Stimulated activated CD8-positive, alpha-beta memory T cell treated with anti-CD3 and anti-CD28 coated beads, Interleukin-12 subunit alpha, Interleukin-12 subunit beta, amount 100 ng/mL, for 24 hours (primary cell): ENCODE measurements at regions not wholly inside any gene's neighbourhood (a gene's known extent, or its start where the extent isn't known, plus 50 kb on each side); places are given as distances from the start of the nearest gene placed in this dataset.
"Not testable (repeated sequence)": the region's sequence is repeated elsewhere in the genome, so short reads cannot be mapped to it uniquely, and the experiment has no call there.

ENCODE experiments used
- DNase-seq: peaks from one replicate; pipeline ENCODE4 v3.0.0-alpha.2; 2020; ENCODE audit errors: extremely low read depth

DNA sequence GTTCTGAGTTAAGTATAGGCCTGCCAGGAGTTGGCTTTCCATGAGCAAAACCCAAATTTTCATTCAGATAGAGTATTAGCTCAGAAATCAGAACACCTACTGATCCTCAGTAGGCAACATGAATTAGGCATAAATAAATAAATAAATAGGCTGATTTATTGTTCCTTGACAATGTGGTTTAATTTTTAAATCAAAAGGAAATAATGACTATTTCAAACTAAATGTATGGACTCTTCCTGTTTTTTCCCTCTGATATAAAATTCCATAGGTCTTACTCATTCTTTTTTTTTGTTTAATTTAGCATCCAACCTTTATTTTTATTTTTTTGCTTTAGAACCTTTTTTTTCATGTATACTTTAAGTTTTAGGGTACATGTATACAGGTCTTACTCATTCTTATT lies 140.2 kb upstream of the ITGA6 start:
- DNase-seq, result no peak

DNA sequence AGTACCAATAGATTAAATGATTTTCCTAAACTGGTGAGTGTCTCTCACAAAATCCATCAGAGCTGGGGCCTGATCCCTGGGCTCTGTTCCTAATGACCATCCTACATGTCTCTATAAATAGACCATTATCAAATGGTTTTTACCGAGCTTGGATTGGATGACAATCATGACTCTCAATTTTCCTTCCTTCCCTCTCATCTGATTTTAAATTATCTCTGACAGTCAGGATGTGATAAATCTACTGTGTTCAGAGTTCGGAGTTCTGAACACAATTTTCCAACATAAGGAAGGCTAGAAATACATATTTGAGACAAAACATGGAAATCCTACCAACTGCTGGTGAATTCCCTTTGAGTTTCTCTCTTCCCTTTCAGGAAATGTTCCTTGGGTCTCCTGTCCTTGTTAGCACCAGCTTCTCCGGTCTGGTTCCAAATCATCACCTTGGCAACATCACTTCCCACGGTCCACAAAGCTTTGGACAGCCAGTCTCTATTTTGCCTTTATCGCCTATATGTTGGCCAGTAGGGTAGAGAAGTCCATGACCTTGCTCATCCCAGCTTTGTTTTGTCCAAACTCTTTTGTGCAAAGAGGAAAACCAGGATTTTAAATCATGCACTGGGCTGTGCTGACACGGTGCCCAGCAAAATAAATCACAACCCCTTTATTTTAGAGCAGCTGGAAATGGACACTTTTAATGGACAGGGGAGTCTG lies 139.6 kb upstream of the ITGA6 start:
- DNase-seq, result no peak

DNA sequence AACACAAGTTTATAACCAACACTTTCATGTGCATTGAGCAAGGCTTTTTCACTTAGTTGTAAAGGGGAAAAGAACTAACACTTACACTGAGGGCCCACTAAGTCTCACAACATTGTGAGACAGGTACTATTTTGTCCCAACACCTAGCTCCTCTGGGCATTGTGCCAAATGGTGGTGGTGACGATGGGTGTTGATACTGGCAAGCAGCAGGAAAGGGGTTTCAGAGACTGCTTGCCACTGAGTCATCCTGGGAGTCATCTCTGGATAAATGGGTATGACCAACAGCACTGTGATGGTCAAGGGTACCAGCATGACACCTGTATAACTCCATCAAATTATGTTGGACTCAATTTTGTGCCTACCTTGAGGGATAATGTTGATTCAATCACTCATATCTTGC lies 138.8 kb upstream of the ITGA6 start:
- no peak for DNase-seq

DNA sequence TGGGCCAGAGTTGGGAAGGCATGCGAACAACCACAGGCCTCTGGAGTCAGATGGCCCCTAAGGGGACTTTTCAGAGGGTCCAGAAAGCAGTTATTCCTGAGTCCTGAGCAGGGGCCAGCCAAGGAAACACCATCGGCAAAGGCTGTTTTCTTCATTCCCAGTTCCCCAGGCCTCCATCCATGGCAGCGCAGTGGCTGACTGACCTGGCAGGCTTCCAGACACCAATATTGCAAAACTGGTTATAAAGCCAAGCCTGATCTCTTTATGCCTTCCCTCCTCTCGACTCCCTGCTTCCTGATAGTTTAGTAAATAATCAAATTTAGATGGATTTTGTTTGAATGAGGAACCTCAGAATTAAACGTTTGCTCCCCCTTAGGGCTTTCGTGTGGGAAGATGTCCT lies 133.4 kb upstream of the ITGA6 start:
- DNase-seq, result no peak

DNA sequence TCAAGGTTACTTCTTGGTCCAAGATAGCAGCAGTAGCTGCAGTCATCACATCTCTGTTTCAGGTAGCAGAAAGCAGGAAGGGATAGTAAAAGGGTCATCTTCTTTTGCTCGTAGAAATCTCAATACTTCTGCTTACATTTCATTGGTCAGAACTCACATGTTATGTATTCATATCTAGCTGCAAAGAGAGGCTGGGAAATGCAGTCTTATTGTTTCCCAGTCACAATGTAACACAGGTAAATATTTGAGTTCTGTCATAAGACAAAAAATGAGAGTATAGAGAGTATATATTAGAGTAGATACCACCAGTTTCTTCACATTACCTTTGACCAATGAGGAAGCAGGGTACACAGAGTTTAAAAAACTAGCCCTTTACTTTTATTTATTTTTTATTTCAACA lies 132.4 kb upstream of the ITGA6 start:
- DNase-seq, result no peak

DNA sequence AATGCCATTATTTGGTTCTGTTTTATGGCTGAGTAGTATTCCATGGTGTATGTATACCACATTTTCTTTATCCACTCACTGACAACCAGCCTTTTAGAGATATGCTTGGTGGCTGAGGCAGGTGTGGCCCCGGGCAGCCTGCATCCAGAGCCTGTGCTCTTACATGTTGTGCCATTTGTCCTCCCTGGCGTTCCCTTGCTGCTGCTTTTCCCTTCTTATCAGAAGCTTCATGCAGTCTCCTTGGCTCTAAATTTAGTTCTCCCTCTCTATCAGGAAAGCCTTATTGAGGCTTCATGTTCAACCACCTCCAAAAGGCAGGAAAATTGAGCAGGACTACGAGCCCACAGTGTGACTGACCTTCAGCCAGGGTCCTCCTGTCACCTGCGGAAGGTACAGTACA lies 131.7 kb upstream of the ITGA6 start:
- DNase-seq, result no peak

DNA sequence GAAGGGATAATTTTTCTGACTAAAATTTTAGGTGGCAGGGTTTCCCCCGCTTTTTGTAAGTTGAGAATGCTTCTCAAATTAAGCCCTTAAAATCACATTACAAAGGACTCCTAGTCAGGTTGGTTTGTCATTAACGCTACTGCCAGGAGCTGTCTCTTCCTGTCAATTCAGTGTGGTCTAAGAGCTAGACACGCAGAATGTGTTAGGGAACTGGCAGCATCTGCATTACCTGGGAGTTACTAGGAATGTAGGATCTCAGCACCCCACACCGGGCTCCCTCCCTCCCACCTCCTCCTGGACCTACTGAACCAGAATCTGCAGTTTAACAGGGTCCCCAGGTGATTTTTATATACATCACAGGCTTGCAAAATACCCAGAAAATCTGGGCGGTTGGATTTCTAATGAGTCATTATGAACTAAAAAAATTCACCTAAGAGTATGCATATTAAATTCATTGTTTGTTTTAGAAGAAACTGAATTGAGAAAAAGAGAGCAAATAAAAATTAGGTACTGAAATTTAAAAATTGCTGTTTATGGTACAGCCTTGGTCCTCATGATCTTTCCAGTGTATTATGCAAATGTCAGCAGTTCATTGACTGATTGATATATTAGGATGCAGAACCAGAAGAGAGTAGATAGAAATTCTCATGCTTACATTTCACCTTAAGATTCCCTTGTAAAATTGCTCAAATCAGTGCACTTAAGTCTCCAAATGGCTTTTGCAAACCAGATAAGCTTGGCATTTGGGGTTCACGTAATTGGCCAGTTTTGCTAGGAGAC lies 130.9 kb upstream of the ITGA6 start:
- no peak for DNase-seq

DNA sequence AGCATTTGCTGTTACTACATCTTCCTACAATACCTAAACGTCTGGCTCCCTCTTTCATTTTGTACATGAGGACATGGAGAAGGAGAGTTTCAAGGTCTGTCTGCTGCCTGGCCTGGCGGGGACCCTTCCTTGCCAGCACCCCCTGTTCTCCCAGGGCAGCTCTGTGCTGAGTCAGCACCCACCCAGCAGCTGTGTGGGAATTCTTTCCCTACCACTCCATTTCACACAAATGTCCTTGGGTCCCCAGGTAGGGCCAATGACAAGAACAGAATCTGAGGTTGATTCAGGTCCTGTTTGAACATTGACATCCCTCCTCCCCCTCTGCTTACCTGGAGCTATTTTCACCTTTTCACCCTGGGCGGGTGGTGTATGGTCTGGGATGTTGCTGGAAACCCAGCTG lies 129.9 kb upstream of the ITGA6 start:
- no peak for DNase-seq

DNA sequence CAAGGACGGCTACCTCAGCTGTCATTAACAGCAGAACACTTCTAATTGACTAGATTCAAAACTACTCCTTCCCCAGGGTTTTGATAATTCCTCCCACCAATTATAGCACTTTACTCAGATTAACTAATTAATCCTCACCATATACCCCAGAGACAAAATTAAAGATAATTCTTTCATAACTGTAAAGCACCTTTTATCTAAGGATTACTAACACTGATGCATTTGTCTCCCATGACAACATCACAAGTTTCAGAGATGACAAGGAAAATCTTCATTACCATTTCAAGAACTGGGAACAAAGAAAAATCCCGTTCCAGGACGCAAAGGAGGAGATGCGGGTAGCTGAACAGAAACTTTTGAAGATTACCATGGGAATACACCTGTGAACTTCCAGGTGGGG lies 129.4 kb upstream of the ITGA6 start:
- DNase-seq, result no peak

DNA sequence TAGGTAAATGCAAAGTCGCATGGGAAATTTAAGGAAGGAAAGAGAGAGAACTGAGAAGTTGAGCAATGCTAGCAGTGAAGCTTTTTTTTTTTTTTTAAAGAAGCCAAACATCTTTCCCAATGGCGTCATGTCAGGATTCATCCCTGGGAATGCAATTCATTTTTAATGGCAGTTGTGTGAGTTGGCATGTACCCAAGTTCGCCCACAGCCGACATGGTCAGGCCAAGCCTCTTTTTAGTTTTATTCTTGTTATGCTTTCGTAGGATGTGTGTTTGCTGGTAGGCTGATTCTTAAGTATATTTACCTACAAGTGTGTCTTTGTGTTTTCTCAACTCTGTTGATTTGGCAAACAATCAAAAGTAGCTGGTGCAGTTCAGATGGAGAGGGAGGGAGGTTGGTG lies 127.6 kb upstream of the ITGA6 start:
- DNase-seq, result no peak

DNA sequence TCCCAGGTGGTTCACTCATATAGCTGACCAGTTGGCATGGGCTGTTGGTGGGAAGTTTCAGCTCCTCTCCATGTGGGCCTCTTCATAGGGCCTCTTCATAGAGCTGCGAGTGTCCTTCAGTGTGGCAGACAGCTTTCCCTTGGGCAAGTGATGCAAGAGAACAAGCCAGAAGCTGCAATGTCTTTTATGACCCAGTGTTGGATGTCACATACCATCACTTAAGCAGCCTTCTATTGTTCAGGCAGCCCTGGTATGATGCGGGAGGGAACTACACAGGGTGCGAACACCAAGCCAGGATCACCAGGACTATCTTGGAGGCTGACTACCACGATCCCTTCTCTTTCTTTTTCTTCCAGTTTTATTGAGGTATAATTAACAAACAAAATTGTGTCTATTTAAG lies 126.5 kb upstream of the ITGA6 start:
- DNase-seq, result no peak

DNA sequence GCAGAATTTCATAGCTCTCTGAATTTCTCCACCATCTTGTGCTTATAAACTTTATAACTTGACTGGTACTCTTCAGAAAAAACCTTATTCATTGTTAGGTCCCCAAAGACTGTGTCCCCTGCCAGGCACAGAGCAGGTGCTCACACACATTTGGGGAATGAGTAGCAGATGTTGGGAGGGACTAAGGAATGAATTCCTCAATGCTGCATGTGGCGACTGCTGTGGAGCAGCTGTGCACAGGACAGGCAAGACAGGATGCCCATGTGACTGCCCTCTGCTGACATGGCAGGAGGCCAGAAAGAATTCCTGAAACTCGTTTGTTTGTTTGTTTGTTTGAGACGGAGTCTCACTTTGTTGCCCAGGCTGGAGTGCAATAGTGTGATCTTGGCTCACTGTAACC lies 122.3 kb upstream of the ITGA6 start:
- no peak for DNase-seq

DNA sequence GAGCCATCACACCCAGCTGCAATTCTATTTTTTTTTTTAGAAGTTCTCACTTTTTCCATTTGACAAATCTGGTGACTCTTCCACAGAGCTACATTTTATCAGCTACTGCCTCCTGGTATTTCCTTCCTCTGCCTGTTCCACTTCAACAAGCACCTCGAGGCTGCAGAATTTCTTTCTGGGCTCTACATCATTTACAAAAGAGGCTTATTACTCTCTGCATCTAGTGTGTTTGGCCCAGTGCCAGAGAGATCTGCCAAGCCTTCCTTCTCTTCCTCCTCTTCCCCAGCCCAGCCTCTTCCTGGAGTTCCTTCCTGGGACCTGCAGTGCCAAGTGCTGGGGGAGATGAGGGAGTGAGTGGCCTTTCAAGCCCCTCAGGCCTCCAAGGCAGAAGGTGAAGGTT lies 119.6 kb upstream of the ITGA6 start:
- DNase-seq, result no peak

DNA sequence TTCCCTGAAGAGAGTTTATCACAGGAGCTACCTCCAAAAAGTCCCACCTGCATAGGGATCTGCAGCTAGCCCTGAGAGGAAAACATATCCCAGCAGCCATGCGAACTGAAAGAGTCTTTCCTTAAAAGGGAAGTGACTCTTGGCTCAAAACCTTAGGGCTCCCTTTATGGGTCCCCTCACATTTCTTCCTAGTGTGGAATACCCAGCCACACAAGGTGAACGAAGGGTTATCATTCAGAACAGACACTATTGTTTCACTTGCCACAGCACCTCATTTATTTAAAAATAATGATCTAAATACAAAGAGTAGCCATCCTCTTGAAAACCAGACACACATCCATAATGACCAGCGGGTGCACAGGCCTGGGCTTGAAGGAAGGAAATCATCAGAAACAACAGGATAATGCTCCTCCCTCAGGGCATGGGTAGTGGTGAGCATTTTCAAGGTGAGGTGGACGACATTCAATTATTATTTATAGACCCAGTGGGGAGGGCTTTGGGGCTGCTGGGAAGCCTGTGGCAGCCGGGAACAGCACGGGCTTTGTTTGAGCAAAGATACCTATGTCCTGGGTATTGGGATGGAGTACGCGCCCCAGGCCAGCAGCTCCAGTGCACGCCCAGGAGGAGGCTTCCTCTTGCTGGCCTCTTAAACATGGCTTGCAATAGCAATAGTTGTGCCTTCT lies 119.0 kb upstream of the ITGA6 start:
- DNase-seq, result no peak

DNA sequence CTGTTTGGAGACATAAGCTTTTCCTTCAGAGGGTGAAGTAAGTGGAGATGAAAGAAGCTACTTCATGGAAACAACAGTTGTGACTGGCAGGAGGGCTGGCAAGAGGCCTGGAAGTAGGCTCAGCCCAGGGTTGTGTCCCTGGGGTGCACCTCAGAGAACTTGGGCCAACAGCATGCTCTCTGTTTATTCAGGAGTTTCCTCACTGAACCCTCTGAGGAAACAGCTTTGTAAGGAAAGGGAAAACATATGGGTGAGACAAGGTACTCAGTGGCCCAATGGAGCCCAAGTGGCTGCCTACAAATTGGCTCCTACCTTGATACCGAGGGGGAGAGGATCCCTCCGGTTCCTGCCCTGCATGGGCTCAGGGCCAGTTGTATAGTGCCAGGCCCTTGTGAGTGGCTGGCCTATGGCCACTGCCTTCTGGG lies 115.5 kb upstream of the ITGA6 start:
- DNase-seq, result no peak

DNA sequence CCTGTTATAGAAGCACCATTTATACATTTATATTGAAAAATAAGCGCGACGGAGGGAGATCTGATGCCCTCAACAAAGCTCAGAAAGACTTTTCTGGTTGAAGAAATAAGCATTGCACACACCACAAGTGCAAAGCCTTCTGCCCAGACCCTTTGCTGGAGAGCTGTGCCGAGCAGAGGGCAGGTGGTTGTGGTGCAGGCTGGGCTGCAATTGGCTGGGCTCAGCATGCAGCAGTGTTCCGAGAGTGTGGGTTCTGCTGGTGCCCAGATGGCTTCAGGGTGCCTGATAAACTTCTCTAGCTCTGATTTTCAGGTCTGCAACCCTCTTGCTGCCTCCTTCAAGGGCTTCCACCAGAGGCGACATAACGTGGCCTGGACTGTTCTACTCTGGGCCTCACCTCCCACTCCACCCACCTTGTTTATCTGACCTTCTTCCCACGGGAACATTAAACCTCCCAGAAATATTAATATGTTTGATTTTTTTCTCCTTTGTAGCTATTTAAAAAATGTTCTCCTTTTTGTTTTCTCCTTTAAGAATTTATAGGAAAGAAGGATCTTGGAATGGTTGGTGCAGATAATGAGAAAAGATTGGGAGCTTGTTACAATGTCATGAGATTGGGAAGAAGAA lies 113.6 kb upstream of the ITGA6 start:
- no peak for DNase-seq

DNA sequence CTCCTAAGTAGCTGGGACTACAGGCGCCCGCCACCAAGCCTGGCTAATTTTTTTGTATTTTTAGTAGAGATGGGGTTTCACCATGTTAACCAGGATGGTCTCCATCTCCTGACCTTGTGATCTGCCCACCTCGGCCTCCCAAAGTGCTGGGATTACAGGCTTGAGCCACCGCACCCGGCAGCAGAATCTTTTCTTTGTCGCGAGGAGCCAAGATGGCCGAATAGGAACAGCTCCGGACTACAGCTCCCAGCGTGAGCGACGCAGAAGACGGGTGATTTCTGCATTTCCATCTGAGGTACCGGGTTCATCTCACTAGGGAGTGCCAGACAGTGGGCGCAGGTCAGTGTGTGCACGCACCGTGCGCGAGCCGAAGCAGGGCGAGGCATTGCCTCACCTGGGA lies 112.3 kb upstream of the ITGA6 start:
- DNase-seq, result not testable (repeated sequence)

DNA sequence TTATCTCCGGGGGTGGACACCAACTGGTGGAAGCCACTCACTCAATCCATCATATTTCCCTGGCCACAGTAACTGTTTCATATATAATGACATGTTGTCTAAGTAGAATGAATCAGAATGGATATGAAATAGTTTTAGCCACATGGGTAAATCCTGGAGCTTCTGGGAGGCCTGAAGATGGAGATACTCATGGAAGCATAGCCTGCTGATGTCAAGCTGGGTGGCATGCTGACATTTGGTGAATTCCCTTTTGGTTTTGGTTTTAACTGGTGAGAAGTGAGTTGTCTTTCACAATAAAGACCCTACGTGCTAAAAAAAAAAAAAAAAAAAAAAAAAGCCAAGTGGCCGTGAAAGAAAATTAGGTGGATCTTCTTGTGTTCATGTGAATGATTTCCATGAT lies 105.3 kb upstream of the ITGA6 start:
- no peak for DNase-seq

DNA sequence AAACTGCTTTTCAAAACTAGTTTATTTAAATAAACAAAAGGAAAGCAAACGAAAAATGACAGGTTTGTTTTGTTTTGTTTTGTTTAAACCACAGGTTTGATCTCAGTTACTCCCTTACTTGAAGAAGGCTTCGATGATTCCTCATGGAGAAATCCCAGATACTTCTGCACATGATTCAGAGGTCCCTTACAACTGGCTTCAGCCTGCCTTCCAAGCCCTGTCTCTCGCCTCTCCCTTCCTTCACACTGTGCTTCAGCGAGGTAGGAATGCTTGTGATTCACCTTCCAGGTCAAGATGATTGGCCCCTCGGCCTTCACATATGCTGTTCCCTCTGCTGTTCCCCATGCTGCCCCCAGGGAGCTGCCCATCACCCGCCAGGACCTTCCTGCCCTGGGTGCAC lies 104.1 kb upstream of the ITGA6 start:
- DNase-seq, result no peak

DNA sequence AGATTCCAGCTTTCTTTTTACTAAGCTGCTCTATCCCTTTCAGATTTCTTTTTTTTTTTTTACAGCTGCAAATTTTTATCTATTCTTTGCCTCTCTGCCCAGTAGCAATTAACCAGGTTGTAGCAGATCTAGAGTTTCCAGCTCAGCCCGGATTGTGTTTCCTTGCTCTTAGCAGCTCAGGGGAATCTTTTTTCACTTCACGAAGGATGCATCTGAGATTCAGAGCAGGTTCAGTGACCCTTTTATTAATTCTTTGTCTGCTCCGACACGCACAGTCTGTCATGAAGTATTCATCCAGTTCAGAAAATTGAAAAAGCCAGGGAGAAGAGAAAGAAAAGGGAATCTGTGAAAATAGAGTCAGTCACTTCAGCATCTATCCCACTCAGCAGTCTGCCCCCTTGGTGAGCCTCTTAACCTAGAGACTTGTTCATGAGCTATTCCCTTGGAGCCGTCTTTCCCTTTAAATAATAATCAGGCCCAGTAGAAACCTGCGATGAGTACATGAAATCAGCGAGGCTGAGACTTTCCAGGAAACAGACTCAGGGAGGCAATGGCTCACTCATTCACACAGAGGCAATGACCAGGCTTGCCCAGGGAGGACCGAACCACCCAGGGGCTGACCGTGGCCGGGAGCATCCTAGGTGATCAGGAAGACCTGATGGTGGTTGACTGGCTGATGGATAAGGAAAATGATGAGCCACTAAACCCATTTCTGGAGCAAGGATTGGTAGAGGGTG lies 103.4 kb upstream of the ITGA6 start:
- no peak for DNase-seq

DNA sequence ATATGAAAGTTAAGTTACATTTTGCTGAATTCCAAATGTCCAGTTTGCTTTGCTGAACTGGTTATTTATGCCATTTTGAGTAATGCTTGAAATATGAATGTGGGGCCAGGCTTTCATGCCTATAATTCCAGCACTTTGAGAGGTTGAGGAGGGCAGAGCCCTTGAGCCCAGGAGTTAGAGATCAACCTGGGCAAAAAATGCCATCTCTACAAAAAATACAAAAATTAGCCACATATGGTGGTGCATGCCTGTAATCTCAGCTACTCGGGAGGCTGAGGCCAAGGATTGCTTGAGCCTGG lies 101.2 kb upstream of the ITGA6 start:
- no peak for DNase-seq
